ENCODE measurements at regions not wholly inside any gene's neighbourhood (a gene's known extent, or its start where the extent isn't known, plus 50 kb on each side); places are given as distances from the start of the nearest gene placed in this dataset.

GRCh38 chr14:94989946-94990345 lies 167.4 kb downstream of the DICER1 start:
- TF ChIP-seq CTCF (IDR thresholded peaks at IDR 0.05) (no peak), POLR2A (IDR thresholded peaks at IDR 0.05) (no peak)

Measured in thyroid gland (tissue), 4 donors.